Upper lobe of left lung (tissue), 6 donors: ENCODE measurements at regions not wholly inside any gene's neighbourhood (a gene's known extent, or its start where the extent isn't known, plus 50 kb on each side); places are given as distances from the start of the nearest gene placed in this dataset.

Experiments
- ATAC-seq, 2 donors: fragments of 200-7000 bp; cut with Tn5 transposase; one replicate each; pipeline ENCODE4 v1.9.1; 2022; ENCODE audit warnings: mild to moderate bottlenecking in 2 of 2, moderate library complexity in 2 of 2; ENCODE audit not compliant: low FRiP score in 2 of 2
- DNase-seq, 2 donors: peaks; one replicate each; pipeline ENCODE4 v3.0.0-alpha.2; 2019 to 2020
- H3K27ac ChIP-seq, 4 donors: fragments of 200-600 bp; sonication (generic); one replicate each; pipeline ENCODE4 v1.5.1; 2016 to 2019
- H3K27me3 ChIP-seq, 4 donors: fragments of 200-600 bp; sonication (generic); one replicate each; pipeline ENCODE4 v1.5.1; 2017 to 2019
- H3K36me3 ChIP-seq, 4 donors: fragments of 200-600 bp; sonication (generic); one replicate each; pipeline ENCODE4 v1.5.1; 2016 to 2019
- H3K4me1 ChIP-seq, 4 donors: fragments of 200-600 bp; sonication (generic); one replicate each; pipeline ENCODE4 v1.5.1; 2018 to 2019
- H3K4me3 ChIP-seq, 4 donors: fragments of 200-600 bp; sonication (generic); one replicate each; pipeline ENCODE4 v1.5.1; 2017 to 2019; ENCODE audit warnings: mild to moderate bottlenecking in 2 of 4, moderate library complexity in 1 of 4
- H3K9me3 ChIP-seq, 4 donors: fragments of 200-600 bp; sonication (generic); one replicate each; pipeline ENCODE4 v1.5.1; 2018 to 2019
- EP300 ChIP-seq, 4 donors: sonication (generic); formaldehyde crosslinking; IDR thresholded peaks; one replicate each; pipeline ENCODE4 v1.5.1; 2017; ENCODE audit warnings: antibody characterized with exemption in 4 of 4, control low read depth in 2 of 4
- POLR2A ChIP-seq, 4 donors: fragments of 450-650 bp; IDR thresholded peaks; one replicate each; pipeline ENCODE4 v1.5.1; 2016 to 2017; ENCODE audit warnings: antibody characterized with exemption in 4 of 4, mild to moderate bottlenecking in 2 of 4
- POLR2AphosphoS5 ChIP-seq, 2 donors: sonication (generic); formaldehyde crosslinking; IDR thresholded peaks; one replicate each; pipeline ENCODE4 v1.5.1; 2017; ENCODE audit warnings: antibody characterized with exemption in 2 of 2
- whole genome bisulfite sequencing, 2 donors: methylation state at CpG; one replicate each; pipeline ENCODE4 v1.1.5; 2017 to 2018; 5-methylcytosine and 5-hydroxymethylcytosine counted together
- TF ChIP-seq, protein P1 (sequence below), 6 experiments: fragments of 450-650 bp in 4 of 6; fragments of 200-600 bp in 2 of 6; sonication (generic) in 2 of 6; IDR thresholded peaks; one replicate each; pipeline ENCODE4 v1.5.1; 2016 to 2019; ENCODE audit warnings: antibody characterized with exemption in 6 of 6
- donor health status: DM: no; HTN: no; CAD: no; lungs with moderate emphysema.
- donor health status: DM: no; HTN: yes; CAD: no; lungs with severe emphysema.

DNA sequence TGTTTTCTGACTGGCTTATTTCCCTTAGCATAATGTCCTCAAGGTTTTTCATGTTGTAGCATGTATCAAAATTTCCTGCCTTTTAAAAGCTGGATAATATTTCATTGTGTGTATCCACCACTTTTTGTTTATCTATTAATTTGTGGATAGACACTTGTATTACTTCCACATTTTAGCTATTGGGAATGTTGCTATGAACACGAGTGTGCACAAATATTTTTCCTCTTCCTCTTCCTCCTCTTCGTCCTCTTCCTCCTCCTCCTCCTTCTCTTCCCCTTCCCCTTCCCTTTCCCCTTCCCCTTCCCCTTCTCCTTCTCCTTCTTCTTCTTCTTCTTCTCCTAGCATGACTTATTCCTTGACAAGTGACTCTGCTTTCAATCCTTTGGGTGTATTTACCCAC lies 51.2 kb upstream of the KL start:
- Histone ChIP-seq H3K4me3 (no peak overlapping the region), H3K36me3 (no peaks in the 10 kb centered on the region), H3K27ac (no peak overlapping the region), H3K27me3 (no peaks in the 10 kb centered on the region), H3K9me3 (no peaks in the 10 kb centered on the region), H3K4me1 (peaks cover 0 to 4% (median 0%) of the 10 kb centered on the region in 4 donors)
- DNase-seq (no peak), ATAC-seq (no peak)
- WGBS, 2 donors: 39 to 46% methylated on average over 2 of the region's 2 CpGs
- TF ChIP-seq, protein P1, sequence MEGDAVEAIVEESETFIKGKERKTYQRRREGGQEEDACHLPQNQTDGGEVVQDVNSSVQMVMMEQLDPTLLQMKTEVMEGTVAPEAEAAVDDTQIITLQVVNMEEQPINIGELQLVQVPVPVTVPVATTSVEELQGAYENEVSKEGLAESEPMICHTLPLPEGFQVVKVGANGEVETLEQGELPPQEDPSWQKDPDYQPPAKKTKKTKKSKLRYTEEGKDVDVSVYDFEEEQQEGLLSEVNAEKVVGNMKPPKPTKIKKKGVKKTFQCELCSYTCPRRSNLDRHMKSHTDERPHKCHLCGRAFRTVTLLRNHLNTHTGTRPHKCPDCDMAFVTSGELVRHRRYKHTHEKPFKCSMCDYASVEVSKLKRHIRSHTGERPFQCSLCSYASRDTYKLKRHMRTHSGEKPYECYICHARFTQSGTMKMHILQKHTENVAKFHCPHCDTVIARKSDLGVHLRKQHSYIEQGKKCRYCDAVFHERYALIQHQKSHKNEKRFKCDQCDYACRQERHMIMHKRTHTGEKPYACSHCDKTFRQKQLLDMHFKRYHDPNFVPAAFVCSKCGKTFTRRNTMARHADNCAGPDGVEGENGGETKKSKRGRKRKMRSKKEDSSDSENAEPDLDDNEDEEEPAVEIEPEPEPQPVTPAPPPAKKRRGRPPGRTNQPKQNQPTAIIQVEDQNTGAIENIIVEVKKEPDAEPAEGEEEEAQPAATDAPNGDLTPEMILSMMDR (IDR thresholded peaks at IDR 0.05): no peak
- TF ChIP-seq POLR2A (IDR thresholded peaks at IDR 0.05): no peak
- no peak for TF ChIP-seq EP300 (IDR thresholded peaks at IDR 0.05)
- TF ChIP-seq POLR2AphosphoS5 (IDR thresholded peaks at IDR 0.05): no peak
